ENCODE measurements at regions not wholly inside any gene's neighbourhood (a gene's known extent, or its start where the extent isn't known, plus 50 kb on each side); places are given as distances from the start of the nearest gene placed in this dataset.

DNA sequence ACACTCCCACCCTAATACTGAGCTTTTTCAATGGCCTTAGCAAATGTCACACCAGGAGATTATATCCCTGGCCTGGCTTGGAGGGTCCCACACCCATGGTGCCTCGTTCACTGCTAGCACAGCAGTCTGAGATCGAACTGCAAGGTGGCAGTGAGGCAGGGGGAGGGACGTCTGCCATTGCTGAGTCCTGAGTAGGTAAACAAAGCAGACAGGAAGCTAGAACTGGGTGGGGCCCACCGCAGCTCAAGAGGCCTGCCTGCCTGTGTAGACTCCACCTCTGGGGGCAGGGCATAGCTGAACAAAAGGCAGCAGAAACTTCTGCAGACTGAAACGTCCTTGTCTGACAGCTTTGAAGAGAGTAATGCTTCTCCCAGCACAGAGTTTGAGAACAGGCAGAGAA is 338.9 kb upstream of the MBL2 start:
- Histone ChIP-seq H3K4me3 (no peak overlapping the region), H3K36me3 (no peaks in the 10 kb centered on the region), H3K9me3 (peaks cover 0 to 5% (median 0%) of the 10 kb centered on the region in 3 donors), H3K4me1 (no peaks in the 10 kb centered on the region), H3K27me3 (no peaks in the 10 kb centered on the region), H3K27ac (no peak overlapping the region)
- no peak for TF ChIP-seq POLR2A (IDR thresholded peaks at IDR 0.05)
- TF ChIP-seq, protein P1, sequence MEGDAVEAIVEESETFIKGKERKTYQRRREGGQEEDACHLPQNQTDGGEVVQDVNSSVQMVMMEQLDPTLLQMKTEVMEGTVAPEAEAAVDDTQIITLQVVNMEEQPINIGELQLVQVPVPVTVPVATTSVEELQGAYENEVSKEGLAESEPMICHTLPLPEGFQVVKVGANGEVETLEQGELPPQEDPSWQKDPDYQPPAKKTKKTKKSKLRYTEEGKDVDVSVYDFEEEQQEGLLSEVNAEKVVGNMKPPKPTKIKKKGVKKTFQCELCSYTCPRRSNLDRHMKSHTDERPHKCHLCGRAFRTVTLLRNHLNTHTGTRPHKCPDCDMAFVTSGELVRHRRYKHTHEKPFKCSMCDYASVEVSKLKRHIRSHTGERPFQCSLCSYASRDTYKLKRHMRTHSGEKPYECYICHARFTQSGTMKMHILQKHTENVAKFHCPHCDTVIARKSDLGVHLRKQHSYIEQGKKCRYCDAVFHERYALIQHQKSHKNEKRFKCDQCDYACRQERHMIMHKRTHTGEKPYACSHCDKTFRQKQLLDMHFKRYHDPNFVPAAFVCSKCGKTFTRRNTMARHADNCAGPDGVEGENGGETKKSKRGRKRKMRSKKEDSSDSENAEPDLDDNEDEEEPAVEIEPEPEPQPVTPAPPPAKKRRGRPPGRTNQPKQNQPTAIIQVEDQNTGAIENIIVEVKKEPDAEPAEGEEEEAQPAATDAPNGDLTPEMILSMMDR (IDR thresholded peaks at IDR 0.05), result no peak
- no peak for TF ChIP-seq POLR2AphosphoS5 (IDR thresholded peaks at IDR 0.05)
- no peak for TF ChIP-seq EP300 (IDR thresholded peaks at IDR 0.05)
- ATAC-seq, result no peak
- no CpG with 5 or more reads among the region's 5 CpGs for WGBS, 2 donors (ENCODE audit: low coverage in 1 of 2)

DNA sequence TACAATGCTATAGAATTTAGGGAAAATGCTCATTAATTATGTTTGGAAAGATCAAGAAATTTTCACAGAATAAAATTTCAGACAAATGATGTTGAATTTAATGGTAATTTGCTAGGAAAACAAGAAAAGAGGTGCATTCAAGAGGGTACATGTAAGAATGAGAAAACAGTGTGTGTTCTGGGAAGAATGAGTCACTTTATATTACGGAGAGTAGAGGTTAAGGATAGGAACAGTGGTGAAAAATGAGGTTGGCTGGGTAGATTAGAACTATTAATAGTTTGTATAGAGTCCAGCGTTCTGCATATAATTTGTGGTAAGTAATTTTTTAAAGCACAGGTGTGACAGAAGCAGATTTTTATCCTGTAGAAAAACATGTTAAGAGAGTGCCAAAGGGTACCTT is 336.7 kb upstream of the MBL2 start:
- no peak for ATAC-seq
- Histone ChIP-seq H3K27me3 (no peaks in the 10 kb centered on the region), H3K36me3 (no peaks in the 10 kb centered on the region), H3K9me3 (peaks cover 0 to 4% (median 0%) of the 10 kb centered on the region in 3 donors), H3K27ac (no peak overlapping the region), H3K4me1 (no peaks in the 10 kb centered on the region), H3K4me3 (no peak overlapping the region)
- 33 to 38% methylated on average over 2 of the region's 2 CpGs for WGBS, 2 donors (ENCODE audit: low coverage in 1 of 2)
- TF ChIP-seq EP300 (IDR thresholded peaks at IDR 0.05) (no peak), POLR2A (IDR thresholded peaks at IDR 0.05) (no peak), POLR2AphosphoS5 (IDR thresholded peaks at IDR 0.05) (no peak)
- TF ChIP-seq, protein P1 (IDR thresholded peaks at IDR 0.05), result no peak

- TF ChIP-seq, protein P1 (IDR thresholded peaks at IDR 0.05), result no peak
- TF ChIP-seq EP300 (IDR thresholded peaks at IDR 0.05), result no peak
- no peak for TF ChIP-seq POLR2AphosphoS5 (IDR thresholded peaks at IDR 0.05)
- TF ChIP-seq POLR2A (IDR thresholded peaks at IDR 0.05), result no peak
- Histone ChIP-seq H3K9me3 (peaks cover 0 to 4% (median 0%) of the 10 kb centered on the region in 3 donors), H3K4me1 (no peaks in the 10 kb centered on the region), H3K36me3 (no peaks in the 10 kb centered on the region), H3K27ac (no peak overlapping the region), H3K27me3 (no peaks in the 10 kb centered on the region), H3K4me3 (no peak overlapping the region)
- 65 to 76% methylated on average over 4 of the region's 4 CpGs for WGBS, 2 donors (ENCODE audit: low coverage in 1 of 2)
- ATAC-seq, result no peak
These were observed 335.8 kb upstream of the MBL2 start for GRCh38 chr10:53108317-53108934.

- ATAC-seq, result no peak
- no peak overlapping the region for H3K27ac ChIP-seq
- 48 to 54% methylated on average over 5 of the region's 5 CpGs for WGBS, 2 donors (ENCODE audit: low coverage in 1 of 2)
- no peaks in the 10 kb centered on the region for H3K4me1 ChIP-seq
- H3K36me3 ChIP-seq, result no peaks in the 10 kb centered on the region
- H3K9me3 ChIP-seq, result peaks cover 0 to 4% (median 0%) of the 10 kb centered on the region in 3 donors
- TF ChIP-seq POLR2AphosphoS5 (IDR thresholded peaks at IDR 0.05) (no peak), POLR2A (IDR thresholded peaks at IDR 0.05) (no peak), EP300 (IDR thresholded peaks at IDR 0.05) (no peak)
- TF ChIP-seq, protein P1 (IDR thresholded peaks at IDR 0.05), result no peak
- no peak overlapping the region for H3K4me3 ChIP-seq
- no peaks in the 10 kb centered on the region for H3K27me3 ChIP-seq
These were observed 335.1 kb upstream of the MBL2 start for GRCh38 chr10:53107711-53108110.

DNA sequence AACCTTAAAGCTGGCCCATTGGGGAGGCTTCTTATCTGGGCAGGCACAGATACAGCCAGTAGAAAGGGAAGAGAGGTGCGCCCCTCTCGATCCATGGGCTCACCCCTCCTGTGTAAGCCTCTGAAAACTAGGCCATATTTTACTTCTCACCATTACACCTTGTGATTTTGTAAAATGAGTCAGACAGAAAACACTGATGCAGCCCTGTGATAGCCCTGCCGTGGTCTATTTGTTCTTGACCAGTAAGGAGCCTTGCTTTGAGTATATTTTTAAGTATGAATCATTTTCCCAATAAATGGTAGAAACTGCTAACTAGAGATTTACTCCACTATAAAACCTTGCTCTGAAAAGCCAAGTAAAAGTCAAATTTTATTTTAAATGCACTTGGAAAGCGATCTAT is 329.8 kb upstream of the MBL2 start:
- H3K27me3 ChIP-seq, result no peaks in the 10 kb centered on the region
- H3K4me1 ChIP-seq, result no peaks in the 10 kb centered on the region
- WGBS, 2 donors (ENCODE audit: low coverage in 1 of 2), result 90 to 96% methylated on average over 4 of the region's 4 CpGs
- no peak for ATAC-seq
- H3K9me3 ChIP-seq, result no peaks in the 10 kb centered on the region
- no peak overlapping the region for H3K27ac ChIP-seq
- H3K4me3 ChIP-seq, result no peak overlapping the region
- no peak for TF ChIP-seq POLR2AphosphoS5 (IDR thresholded peaks at IDR 0.05)
- no peak for TF ChIP-seq EP300 (IDR thresholded peaks at IDR 0.05)
- TF ChIP-seq, protein P1 (IDR thresholded peaks at IDR 0.05), result no peak
- no peak for TF ChIP-seq POLR2A (IDR thresholded peaks at IDR 0.05)
- no peaks in the 10 kb centered on the region for H3K36me3 ChIP-seq

All from gastroesophageal sphincter (tissue), 4 donors.